Nephron progenitor cell (in vitro differentiated cells): ENCODE measurements at regions not wholly inside any gene's neighbourhood (a gene's known extent, or its start where the extent isn't known, plus 50 kb on each side); places are given as distances from the start of the nearest gene placed in this dataset.
A peak's percentile ranks its signal among the peaks of the same experiment; 100 is the strongest.

Experiments used
- DNase-seq: peaks from one replicate; pipeline ENCODE4 v3.0.0; 2021
- H3K27ac Mint-ChIP-seq: 2 replicates; pipeline ENCODE4 v1.8.0; 2021; ENCODE audit warnings: mild to moderate bottlenecking, moderate library complexity, mixed read lengths
- H3K27me3 Mint-ChIP-seq: 2 replicates; pipeline ENCODE4 v1.8.0; 2021; ENCODE audit warnings: mild to moderate bottlenecking, low read depth, mixed read lengths; ENCODE audit not compliant: poor library complexity
- H3K36me3 Mint-ChIP-seq: 2 replicates; pipeline ENCODE4 v1.8.0; 2021; ENCODE audit warnings: low read depth, mixed read lengths
- H3K4me1 Mint-ChIP-seq: 2 replicates; pipeline ENCODE4 v1.8.0; 2021; ENCODE audit warnings: mixed read lengths
- H3K4me3 Mint-ChIP-seq: 2 replicates; pipeline ENCODE4 v1.8.0; 2021; ENCODE audit warnings: mild to moderate bottlenecking, moderate library complexity, mixed read lengths
- H3K9me3 Mint-ChIP-seq: 2 replicates; pipeline ENCODE4 v1.8.0; 2021; ENCODE audit warnings: mild to moderate bottlenecking, moderate library complexity, mixed read lengths
- CTCF ChIP-seq: fragments of 200-600 bp; sonication (generic); IDR thresholded peaks from 2 replicates; pipeline ENCODE4 v1.5.0; 2021; ENCODE audit warnings: antibody characterized with exemption

- H3K27me3 Mint-ChIP-seq, result peaks cover 19% of the 10 kb centered on the region
- H3K9me3 Mint-ChIP-seq, result peaks cover 43% of the 10 kb centered on the region
- H3K36me3 Mint-ChIP-seq, result peaks cover 40% of the 10 kb centered on the region
- peaks cover 75% of the 10 kb centered on the region for H3K4me1 Mint-ChIP-seq
- TF ChIP-seq CTCF, result no peak
- no peak overlapping the region for H3K27ac Mint-ChIP-seq
- no peak for DNase-seq
- no peak overlapping the region for H3K4me3 Mint-ChIP-seq
Observed at GRCh38 chr7:33701927-33702326, 203.4 kb upstream of the BMPER start.

- peaks cover 81% of the 10 kb centered on the region for H3K4me1 Mint-ChIP-seq
- no peak for DNase-seq
- H3K9me3 Mint-ChIP-seq, result peaks cover 43% of the 10 kb centered on the region
- no peak overlapping the region for H3K4me3 Mint-ChIP-seq
- peaks cover 40% of the 10 kb centered on the region for H3K36me3 Mint-ChIP-seq
- TF ChIP-seq CTCF, result no peak
- H3K27ac Mint-ChIP-seq, result peak overlapping the region; percentile 20
- peaks cover 19% of the 10 kb centered on the region for H3K27me3 Mint-ChIP-seq
Observed at GRCh38 chr7:33702514-33703054, 202.8 kb upstream of the BMPER start.

GRCh38 chr7:33705333-33705833, 200.0 kb upstream of the BMPER start:
- H3K4me1 Mint-ChIP-seq, result peaks cover 59% of the 10 kb centered on the region
- H3K9me3 Mint-ChIP-seq, result peaks cover 29% of the 10 kb centered on the region
- no peak for TF ChIP-seq CTCF
- H3K4me3 Mint-ChIP-seq, result no peak overlapping the region
- peaks cover 16% of the 10 kb centered on the region for H3K27me3 Mint-ChIP-seq
- no peak for DNase-seq
- peaks cover 28% of the 10 kb centered on the region for H3K36me3 Mint-ChIP-seq
- no peak overlapping the region for H3K27ac Mint-ChIP-seq

- no peak for TF ChIP-seq CTCF
- peaks cover 20% of the 10 kb centered on the region for H3K36me3 Mint-ChIP-seq
- no peak overlapping the region for H3K4me3 Mint-ChIP-seq
- DNase-seq, result no peak
- peaks cover 16% of the 10 kb centered on the region for H3K27me3 Mint-ChIP-seq
- H3K27ac Mint-ChIP-seq, result no peak overlapping the region
- H3K4me1 Mint-ChIP-seq, result peaks cover 62% of the 10 kb centered on the region
- H3K9me3 Mint-ChIP-seq, result peaks cover 21% of the 10 kb centered on the region
Observed at GRCh38 chr7:33706186-33706585, 199.2 kb upstream of the BMPER start.

GRCh38 chr7:33706771-33707200, 198.6 kb upstream of the BMPER start:
- Mint-ChIP-seq H3K9me3 (peaks cover 15% of the 10 kb centered on the region), H3K36me3 (peaks cover 14% of the 10 kb centered on the region), H3K27me3 (peaks cover 16% of the 10 kb centered on the region), H3K4me1 (peaks cover 68% of the 10 kb centered on the region), H3K27ac (no peak overlapping the region), H3K4me3 (no peak overlapping the region)
- TF ChIP-seq CTCF, result no peak
- DNase-seq, result no peak

- DNase-seq, result no peak
- Mint-ChIP-seq H3K4me3 (no peak overlapping the region), H3K36me3 (peaks cover 8% of the 10 kb centered on the region), H3K4me1 (peaks cover 70% of the 10 kb centered on the region), H3K27me3 (peaks cover 16% of the 10 kb centered on the region), H3K27ac (peak overlapping the region; percentile 18), H3K9me3 (peaks cover 9% of the 10 kb centered on the region)
- no peak for TF ChIP-seq CTCF
Observed at GRCh38 chr7:33707427-33707826, 197.9 kb upstream of the BMPER start.
